Memory B cell (primary cell): ENCODE measurements at regions not wholly inside any gene's neighbourhood (a gene's known extent, or its start where the extent isn't known, plus 50 kb on each side); places are given as distances from the start of the nearest gene placed in this dataset.

Experiments
- ATAC-seq: fragments of 150-1000 bp; cut with Tn5 transposase; 2 replicates; pipeline ENCODE4 v1.10.0; 2021; ENCODE audit warnings: low read depth, mild to moderate bottlenecking, moderate library complexity
- DNase-seq, 2 donors: peaks; one replicate each; pipeline ENCODE4 v3.0.0; 2022; ENCODE audit warnings: low spot score in 2 of 2
- H3K27ac Mint-ChIP-seq: one replicate; pipeline ENCODE4 v1.8.0; 2022; ENCODE audit warnings: mild to moderate bottlenecking, moderate library complexity, mixed read lengths
- H3K27me3 Mint-ChIP-seq: one replicate; pipeline ENCODE4 v1.8.0; 2022; ENCODE audit warnings: mixed read lengths
- H3K36me3 Mint-ChIP-seq: one replicate; pipeline ENCODE4 v1.8.0; 2022; ENCODE audit warnings: mild to moderate bottlenecking, mixed read lengths
- H3K4me1 Mint-ChIP-seq: one replicate; pipeline ENCODE4 v1.8.0; 2022; ENCODE audit warnings: mixed read lengths
- H3K4me3 Mint-ChIP-seq: one replicate; pipeline ENCODE4 v1.8.0; 2022; ENCODE audit warnings: mild to moderate bottlenecking, moderate library complexity, mixed read lengths
- H3K9me3 Mint-ChIP-seq: one replicate; pipeline ENCODE4 v1.8.0; 2022; ENCODE audit warnings: mixed read lengths

- Mint-ChIP-seq H3K9me3 (no peaks in the 10 kb centered on the region), H3K36me3 (no peaks in the 10 kb centered on the region), H3K4me1 (no peaks in the 10 kb centered on the region), H3K4me3 (no peak overlapping the region), H3K27ac (no peak overlapping the region), H3K27me3 (peaks cover 10% of the 10 kb centered on the region)
- ATAC-seq (no peak), DNase-seq (no peak)
Observed at GRCh38 chr15:100703032-100703578, 100.7 kb downstream of the ASB7 start.

DNA sequence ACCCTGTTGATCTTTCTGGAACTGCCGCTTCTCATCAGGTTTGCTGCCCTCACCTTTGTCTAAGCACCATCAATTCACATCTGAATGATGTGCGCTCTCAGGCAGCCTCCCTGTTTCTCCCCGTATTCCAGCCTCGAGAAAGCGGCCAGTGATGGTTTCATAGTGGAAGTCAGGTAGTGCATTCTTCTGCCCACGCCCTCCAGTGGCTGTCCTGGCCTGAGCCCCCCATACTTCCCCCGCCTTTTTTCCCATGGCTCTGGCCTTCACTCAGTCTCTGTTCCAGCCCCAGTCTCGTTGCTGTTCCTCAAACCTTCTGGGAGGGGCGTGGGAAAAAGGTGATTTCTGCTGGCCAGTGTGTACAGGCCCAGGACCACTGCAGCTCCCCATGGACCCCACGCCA is 101.3 kb downstream of the ASB7 start:
- peaks cover 11% of the 10 kb centered on the region for H3K27me3 Mint-ChIP-seq
- no peak for ATAC-seq
- H3K27ac Mint-ChIP-seq, result no peak overlapping the region

GRCh38 chr15:100704281-100705055 is 102.1 kb downstream of the ASB7 start:
- Mint-ChIP-seq H3K9me3 (peaks cover 3% of the 10 kb centered on the region), H3K27ac (no peak overlapping the region), H3K4me3 (no peak overlapping the region), H3K27me3 (peaks cover 11% of the 10 kb centered on the region), H3K4me1 (no peaks in the 10 kb centered on the region), H3K36me3 (no peaks in the 10 kb centered on the region)
- ATAC-seq (no peak), DNase-seq (no peak)

More for the DNA sequence above, 101.3 kb downstream of the ASB7 start:
- DNase-seq, result no peak
- no peaks in the 10 kb centered on the region for H3K36me3 Mint-ChIP-seq
- H3K4me3 Mint-ChIP-seq, result no peak overlapping the region
- H3K9me3 Mint-ChIP-seq, result peaks cover 2% of the 10 kb centered on the region
- no peaks in the 10 kb centered on the region for H3K4me1 Mint-ChIP-seq

DNA sequence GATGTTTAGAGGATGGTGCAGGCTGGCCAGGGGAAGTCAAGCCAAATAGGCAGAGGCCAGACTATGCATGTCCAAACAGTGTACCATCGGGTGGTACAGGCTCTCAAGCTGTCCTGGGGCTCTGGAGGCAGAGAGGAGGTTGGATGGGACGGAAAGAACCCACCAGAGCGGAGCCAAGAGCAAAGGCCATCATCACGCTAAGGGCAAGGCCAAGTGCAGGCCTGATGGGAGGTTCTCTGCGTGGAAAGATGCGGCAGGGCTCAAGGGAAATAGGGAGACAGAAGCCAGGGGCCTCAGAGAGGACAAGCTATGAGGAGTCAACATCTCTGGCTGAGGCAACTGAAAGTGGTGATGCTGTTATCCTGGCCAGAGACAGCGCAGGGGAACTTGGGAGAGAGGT is 102.7 kb downstream of the ASB7 start:
- no peak for ATAC-seq
- Mint-ChIP-seq H3K27me3 (peaks cover 13% of the 10 kb centered on the region), H3K4me3 (no peak overlapping the region), H3K36me3 (peaks cover 2% of the 10 kb centered on the region), H3K27ac (no peak overlapping the region), H3K4me1 (no peaks in the 10 kb centered on the region), H3K9me3 (peaks cover 8% of the 10 kb centered on the region)
- no peak for DNase-seq

DNA sequence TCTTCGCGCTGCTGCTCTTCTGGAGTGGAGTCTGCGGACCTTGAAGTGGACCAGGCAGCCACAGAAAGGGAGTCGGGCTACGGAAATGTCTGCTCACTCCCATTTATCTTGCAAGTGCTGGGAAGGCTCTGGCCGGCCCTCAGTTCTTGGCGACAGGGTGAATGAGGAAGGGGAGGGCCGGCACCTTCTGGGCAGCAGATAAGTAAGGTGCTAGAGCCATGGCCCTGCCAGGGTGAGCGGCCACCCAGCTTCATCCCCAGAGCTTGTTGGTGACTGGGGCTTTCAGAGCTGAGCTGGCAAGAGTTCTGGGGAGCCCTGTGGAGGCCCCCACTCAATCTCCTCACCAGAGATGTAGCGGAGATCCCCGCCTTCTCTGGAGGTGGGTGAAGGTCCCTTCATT is 103.5 kb downstream of the ASB7 start:
- DNase-seq, result no peak
- H3K9me3 Mint-ChIP-seq, result peaks cover 14% of the 10 kb centered on the region
- peaks cover 13% of the 10 kb centered on the region for H3K27me3 Mint-ChIP-seq

GRCh38 chr15:100707229-100707628 is 104.8 kb downstream of the ASB7 start:
- DNase-seq (no peak), ATAC-seq (no peak)
- Mint-ChIP-seq H3K27me3 (peaks cover 13% of the 10 kb centered on the region), H3K9me3 (peaks cover 14% of the 10 kb centered on the region), H3K27ac (no peak overlapping the region), H3K36me3 (peaks cover 2% of the 10 kb centered on the region), H3K4me3 (no peak overlapping the region), H3K4me1 (no peaks in the 10 kb centered on the region)

More for the DNA sequence above, 103.5 kb downstream of the ASB7 start:
- no peak overlapping the region for H3K27ac Mint-ChIP-seq
- peaks cover 2% of the 10 kb centered on the region for H3K36me3 Mint-ChIP-seq
- no peak overlapping the region for H3K4me3 Mint-ChIP-seq
- no peaks in the 10 kb centered on the region for H3K4me1 Mint-ChIP-seq
- ATAC-seq, result no peak

GRCh38 chr15:100708916-100709315 is 106.5 kb downstream of the ASB7 start:
- no peak overlapping the region for H3K4me3 Mint-ChIP-seq
- peaks cover 13% of the 10 kb centered on the region for H3K27me3 Mint-ChIP-seq
- H3K36me3 Mint-ChIP-seq, result peaks cover 2% of the 10 kb centered on the region
- ATAC-seq (no peak), DNase-seq (no peak)
- no peaks in the 10 kb centered on the region for H3K4me1 Mint-ChIP-seq
- H3K9me3 Mint-ChIP-seq, result peaks cover 14% of the 10 kb centered on the region
- no peak overlapping the region for H3K27ac Mint-ChIP-seq

DNA sequence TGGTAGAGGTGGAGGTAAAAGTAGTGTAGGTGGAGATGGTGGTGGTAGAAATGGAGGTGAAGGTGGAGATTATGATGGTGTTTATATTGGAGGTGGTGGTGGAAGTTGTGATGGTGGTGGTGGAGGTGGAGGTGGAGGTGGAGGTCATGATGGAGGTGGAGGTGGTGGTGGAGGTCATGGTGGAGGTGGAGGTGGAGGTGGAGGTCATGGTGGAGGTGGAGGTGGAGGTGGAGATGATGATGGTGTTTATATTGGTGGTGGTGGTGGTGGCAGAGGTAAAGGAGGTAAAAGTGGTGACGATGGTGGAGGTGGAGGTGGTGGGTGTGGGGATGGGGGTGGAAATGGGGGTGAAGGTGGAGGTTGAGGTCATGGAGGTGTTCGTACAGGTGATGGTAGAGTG is 107.8 kb downstream of the ASB7 start:
- no peak for ATAC-seq
- H3K4me3 Mint-ChIP-seq, result no peak overlapping the region

GRCh38 chr15:100710744-100711515 is 108.5 kb downstream of the ASB7 start:
- H3K36me3 Mint-ChIP-seq, result peaks cover 2% of the 10 kb centered on the region
- H3K27ac Mint-ChIP-seq, result no peak overlapping the region
- ATAC-seq, result no peak
- H3K4me1 Mint-ChIP-seq, result no peaks in the 10 kb centered on the region
- no peak overlapping the region for H3K4me3 Mint-ChIP-seq
- H3K9me3 Mint-ChIP-seq, result peaks cover 14% of the 10 kb centered on the region
- peaks cover 6% of the 10 kb centered on the region for H3K27me3 Mint-ChIP-seq
- no peak for DNase-seq

More for the DNA sequence above, 107.8 kb downstream of the ASB7 start:
- Mint-ChIP-seq H3K9me3 (peaks cover 14% of the 10 kb centered on the region), H3K4me1 (no peaks in the 10 kb centered on the region), H3K27ac (no peak overlapping the region), H3K36me3 (peaks cover 2% of the 10 kb centered on the region), H3K27me3 (peaks cover 7% of the 10 kb centered on the region)
- no peak for DNase-seq

- H3K4me1 Mint-ChIP-seq, result no peaks in the 10 kb centered on the region
- DNase-seq (no peak), ATAC-seq (no peak)
Observed at GRCh38 chr15:100711516-100712021, 109.2 kb downstream of the ASB7 start.

GRCh38 chr15:100712226-100712625 is 109.8 kb downstream of the ASB7 start:
- Mint-ChIP-seq H3K9me3 (peaks cover 14% of the 10 kb centered on the region), H3K27ac (no peak overlapping the region), H3K27me3 (peaks cover 6% of the 10 kb centered on the region), H3K4me3 (no peak overlapping the region), H3K36me3 (peaks cover 2% of the 10 kb centered on the region), H3K4me1 (no peaks in the 10 kb centered on the region)
- ATAC-seq (no peak), DNase-seq (no peak)

More at GRCh38 chr15:100711516-100712021, 109.2 kb downstream of the ASB7 start:
- H3K27me3 Mint-ChIP-seq, result peaks cover 6% of the 10 kb centered on the region
- peaks cover 2% of the 10 kb centered on the region for H3K36me3 Mint-ChIP-seq
- no peak overlapping the region for H3K4me3 Mint-ChIP-seq
- H3K27ac Mint-ChIP-seq, result no peak overlapping the region
- H3K9me3 Mint-ChIP-seq, result peaks cover 14% of the 10 kb centered on the region

DNA sequence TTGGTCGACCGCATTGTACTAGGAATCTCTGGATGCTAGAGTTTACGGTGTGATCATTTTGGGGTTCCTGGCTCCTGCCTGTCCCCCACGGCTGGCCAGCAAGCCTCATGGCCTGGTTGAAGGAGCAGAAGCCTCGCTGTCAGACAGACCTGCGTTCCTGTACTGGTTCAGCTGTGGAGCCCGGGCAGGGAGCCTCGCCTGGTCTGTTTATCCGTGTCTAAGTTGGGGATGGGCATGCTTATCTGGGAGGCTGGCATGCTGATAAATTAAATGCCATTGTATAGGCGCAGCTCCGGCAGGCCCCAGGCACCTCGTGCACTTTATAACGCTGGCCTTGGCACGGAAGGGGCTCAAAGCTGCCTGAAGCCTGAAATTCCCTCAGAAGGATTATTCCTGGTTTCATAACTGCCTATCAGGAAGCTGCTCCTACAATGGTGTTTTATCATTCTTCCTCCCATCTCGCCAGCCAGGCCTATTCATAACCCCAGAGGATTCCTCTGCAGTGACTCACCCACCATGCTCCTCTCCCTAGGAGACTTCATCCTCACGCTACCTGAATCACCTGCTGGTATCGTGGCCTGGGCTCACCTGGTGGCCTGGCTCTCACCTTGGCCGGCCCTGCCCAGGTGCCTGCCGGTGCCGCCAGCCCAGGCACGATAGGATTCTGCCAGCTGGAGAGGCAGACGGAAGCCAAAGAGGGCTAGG is 110.9 kb downstream of the ASB7 start:
- Mint-ChIP-seq H3K27ac (no peak overlapping the region), H3K27me3 (peaks cover 7% of the 10 kb centered on the region), H3K4me1 (no peaks in the 10 kb centered on the region), H3K9me3 (peaks cover 14% of the 10 kb centered on the region), H3K36me3 (peaks cover 2% of the 10 kb centered on the region), H3K4me3 (no peak overlapping the region)
- ATAC-seq (no peak), DNase-seq (no peak)

DNA sequence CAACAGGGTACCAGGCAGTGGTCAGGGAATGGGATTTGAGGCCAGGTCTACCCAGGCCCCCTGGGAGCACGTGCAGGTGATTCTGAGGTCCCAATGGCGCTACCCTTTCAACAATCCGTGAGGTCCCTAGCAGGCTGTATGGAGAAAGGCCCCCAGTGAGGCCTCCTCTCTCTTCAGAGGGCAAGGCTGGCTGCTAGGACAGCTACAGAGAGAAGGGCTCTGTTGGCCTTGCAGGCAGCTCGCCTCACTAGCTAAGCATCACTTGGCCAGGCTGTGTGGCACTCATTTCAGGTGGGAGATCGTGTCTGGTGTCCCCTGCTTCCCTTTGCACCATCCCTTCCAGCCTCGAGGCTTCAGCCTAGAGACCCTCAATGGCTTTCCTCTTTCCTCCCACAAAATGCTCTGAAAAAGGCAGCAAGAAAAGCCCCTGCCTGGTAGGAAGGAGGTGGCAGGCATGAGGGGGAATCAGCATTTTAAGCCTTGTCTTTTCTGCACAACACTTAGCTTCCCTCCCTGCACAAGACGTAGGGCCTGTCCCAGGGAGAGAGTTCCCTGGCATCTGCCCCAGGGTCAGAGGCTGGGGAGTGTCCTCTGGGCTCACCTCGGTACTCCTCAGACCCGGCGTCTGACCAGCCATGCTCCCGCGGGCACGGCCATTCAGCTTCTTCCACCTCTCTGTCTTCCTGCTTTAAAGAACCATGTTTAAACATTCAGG is 111.8 kb downstream of the ASB7 start:
- peaks cover 2% of the 10 kb centered on the region for H3K36me3 Mint-ChIP-seq
- no peak for ATAC-seq

More for the DNA sequence above, 111.8 kb downstream of the ASB7 start:
- H3K4me3 Mint-ChIP-seq, result no peak overlapping the region
- DNase-seq, result no peak
- peaks cover 10% of the 10 kb centered on the region for H3K27me3 Mint-ChIP-seq
- H3K9me3 Mint-ChIP-seq, result peaks cover 12% of the 10 kb centered on the region
- no peak overlapping the region for H3K27ac Mint-ChIP-seq
- no peaks in the 10 kb centered on the region for H3K4me1 Mint-ChIP-seq
